HCT116 (cell line): ENCODE measurements at regions not wholly inside any gene's neighbourhood (a gene's known extent, or its start where the extent isn't known, plus 50 kb on each side); places are given as distances from the start of the nearest gene placed in this dataset.

Experiments
- ATAC-seq: fragments of 200-7000 bp; cut with Tn5 transposase; 2 replicates; pipeline ENCODE4 v1.9.1; 2020; ENCODE audit warnings: mild to moderate bottlenecking, moderate library complexity
- BruUV-seq: library from RNA; stranded (reverse); fragments of 400-500 nt; replicated peaks from 2 replicates; lab custom pipeline; 2021; lab: Mats Ljungman, UMichigan
- CTCF ChIA-PET: fragments of 300-600 bp; sonication (Branson Sonifier 250); formaldehyde crosslinking; loops from one replicate; lab custom pipeline; 2021; ENCODE audit warnings: antibody characterized with exemption; lab: Charles Lee
- POLR2A ChIA-PET: fragments of 300-600, 350-600 bp; sonication (Branson Sonifier 250); formaldehyde crosslinking; loops from one replicate; lab custom pipeline; 2021; ENCODE audit warnings: antibody characterized with exemption; lab: Charles Lee
- RAD21 ChIA-PET, 2 experiments: fragments of 300-600 bp; sonication (Branson Sonifier 250); formaldehyde crosslinking; loops; one replicate each; lab custom pipeline; 2023; ENCODE audit warnings: low total read pairs in 2 of 2; ENCODE audit not compliant: uncharacterized antibody in 2 of 2, unreplicated experiment in 2 of 2, low non-redundant PET in 1 of 2; lab: Charles Lee
- DNase-seq: peaks from one replicate; pipeline ENCODE4 v3.0.0-alpha.2; 2010; ENCODE audit warnings: low read depth, low spot score
- H2AFZ ChIP-seq: fragments of 200-600 bp; shearing (Covaris generic), sonication (generic); 2 replicates; pipeline ENCODE4 v1.6.1; 2017; ENCODE audit warnings: low read depth, mixed run types, mixed read lengths, antibody characterized with exemption, low read length; ENCODE audit not compliant: poor library complexity, severe bottlenecking
- H3K27ac ChIP-seq: 2 replicates; pipeline ENCODE4 v1.5.1; 2012; ENCODE audit warnings: low read depth, low read length
- H3K27me3 ChIP-seq: fragments of 200-600 bp; sonication (generic); 2 replicates; pipeline ENCODE4 v1.6.1; 2016; ENCODE audit warnings: mixed run types, low read length, mixed read lengths; ENCODE audit not compliant: insufficient read depth
- H3K36me3 ChIP-seq, 2 experiments: fragments of 200-500 bp in 1 of 2; fragments of 200-600 bp in 1 of 2; sonication (Bioruptor generic) in 1 of 2; sonication (generic) in 1 of 2; 2 replicates each; pipeline versions ENCODE4 v1.5.1 to v1.6.1; 2014 to 2016; ENCODE audit warnings: low read length in 2 of 2, inconsistent platforms in 1 of 2, mixed read lengths in 1 of 2, mixed run types in 1 of 2; ENCODE audit not compliant: insufficient read depth in 2 of 2, control insufficient read depth in 1 of 2
- H3K4me1 ChIP-seq, 2 experiments: fragments of 200-600 bp in 1 of 2; sonication (generic) in 1 of 2; 2 replicates each; pipeline versions ENCODE4 v1.5.1 to v1.6.1; 2012 to 2017; ENCODE audit warnings: low read length in 2 of 2, inconsistent platforms in 1 of 2, mild to moderate bottlenecking in 1 of 2, mixed read lengths in 1 of 2, mixed run types in 1 of 2, moderate library complexity in 1 of 2; ENCODE audit not compliant: insufficient read depth in 2 of 2, control insufficient read depth in 1 of 2
- H3K4me2 ChIP-seq: fragments of 200-600 bp; sonication (generic); 2 replicates; pipeline ENCODE4 v1.6.1; 2017; ENCODE audit warnings: mixed run types, low read length, mixed read lengths
- H3K4me3 ChIP-seq, 2 experiments: fragments of 200-600 bp in 1 of 2; sonication (generic) in 1 of 2; replicated peaks in 1 of 2; 2 replicates each; pipeline ENCODE4 v1.5.1; 2011 to 2016; ENCODE audit warnings: low read length in 2 of 2, control low read depth in 1 of 2, low read depth in 1 of 2, mild to moderate bottlenecking in 1 of 2, mixed read lengths in 1 of 2, mixed run types in 1 of 2
- H3K79me2 ChIP-seq: fragments of 200-600 bp; sonication (generic); 2 replicates; pipeline ENCODE4 v1.6.1; 2017; ENCODE audit warnings: mild to moderate bottlenecking, mixed run types, low read length, moderate library complexity, mixed read lengths; ENCODE audit not compliant: insufficient read depth
- H3K9ac ChIP-seq: fragments of 200-600 bp; sonication (generic); 2 replicates; pipeline ENCODE4 v1.6.1; 2016; ENCODE audit warnings: low read length, mixed read lengths
- H3K9me2 ChIP-seq: fragments of 200-600 bp; sonication (generic), shearing (Covaris generic); 2 replicates; pipeline ENCODE4 v1.6.1; 2017; ENCODE audit warnings: mixed run types, mild to moderate bottlenecking, moderate library complexity; ENCODE audit not compliant: insufficient read depth
- H3K9me3 ChIP-seq, 2 experiments: fragments of 200-500 bp in 1 of 2; fragments of 200-600 bp in 1 of 2; sonication (Bioruptor generic) in 1 of 2; sonication (generic) in 1 of 2; 2 replicates each; pipeline ENCODE4 v1.6.1; 2014 to 2017; ENCODE audit warnings: low read length in 2 of 2, mixed read lengths in 2 of 2, inconsistent platforms in 1 of 2, low read depth in 1 of 2, mild to moderate bottlenecking in 1 of 2, mixed run types in 1 of 2, moderate library complexity in 1 of 2; ENCODE audit not compliant: control insufficient read depth in 1 of 2, insufficient read depth in 1 of 2
- H4K20me1 ChIP-seq: fragments of 200-600 bp; sonication (generic), shearing (Covaris generic); 2 replicates; pipeline ENCODE4 v1.6.1; 2017; ENCODE audit warnings: mixed run types, mild to moderate bottlenecking, moderate library complexity; ENCODE audit not compliant: insufficient read depth
- CBX3 ChIP-seq: IDR thresholded peaks from 2 replicates; pipeline ENCODE4 v1.6.1; 2012; ENCODE audit warnings: low read depth
- EGR1 ChIP-seq: IDR thresholded peaks from 2 replicates; pipeline ENCODE4 v1.6.1; 2012; ENCODE audit warnings: low read depth
- ELF1 ChIP-seq: IDR thresholded peaks from 2 replicates; pipeline ENCODE4 v1.6.1; 2012; ENCODE audit warnings: low read depth, borderline replicate concordance
- EZH2 ChIP-seq: fragments of 200-600 bp; sonication (generic); IDR thresholded peaks from 2 replicates; pipeline ENCODE4 v1.6.1; 2017; ENCODE audit warnings: antibody characterized with exemption, mixed run types
- FOSL1 ChIP-seq: IDR thresholded peaks from 2 replicates; pipeline ENCODE4 v1.6.1; 2012; ENCODE audit warnings: low read depth
- POLR2A ChIP-seq: IDR thresholded peaks from 2 replicates; pipeline ENCODE4 v1.7.0; 2011; ENCODE audit warnings: borderline replicate concordance; ENCODE audit not compliant: insufficient read depth, insufficient read length; ENCODE audit errors: extremely low read depth
- POLR2AphosphoS5 ChIP-seq: IDR thresholded peaks from 2 replicates; pipeline ENCODE4 v1.6.1; 2011; ENCODE audit warnings: mild to moderate bottlenecking, low read depth, low read length, moderate library complexity
- RAD21 ChIP-seq: IDR thresholded peaks from 2 replicates; pipeline ENCODE4 v1.6.1; 2012; ENCODE audit warnings: low read depth, mild to moderate bottlenecking
- SIN3A ChIP-seq: IDR thresholded peaks from 2 replicates; pipeline ENCODE4 v1.6.1; 2012; ENCODE audit warnings: low read depth
- SP1 ChIP-seq: IDR thresholded peaks from 2 replicates; pipeline ENCODE4 v1.6.1; 2012; ENCODE audit warnings: low read depth
- SRF ChIP-seq: IDR thresholded peaks from 2 replicates; pipeline ENCODE4 v1.6.1; 2012; ENCODE audit warnings: low read depth
- TCF7L2 ChIP-seq: IDR thresholded peaks from 2 replicates; pipeline ENCODE4 v1.7.0; 2011; ENCODE audit warnings: borderline replicate concordance, inconsistent platforms; ENCODE audit not compliant: insufficient read depth, insufficient read length; ENCODE audit errors: extremely low read depth
- YY1 ChIP-seq: IDR thresholded peaks from 2 replicates; pipeline ENCODE4 v1.6.1; 2011; ENCODE audit warnings: low read length, low read depth, moderate library complexity, mild to moderate bottlenecking; ENCODE audit not compliant: insufficient replicate concordance; ENCODE audit errors: extremely low read depth
- ZNF274 ChIP-seq: fragments of 200-500 bp; sonication (Bioruptor generic); IDR thresholded peaks from 2 replicates; pipeline ENCODE4 v1.6.1; 2014; ENCODE audit warnings: mild to moderate bottlenecking, low read depth, low read length, inconsistent platforms
- intact Hi-C: fragments of 100-400 bp; cut with micrococcal nuclease; formaldehyde crosslinking; loops from 2 replicates; pipeline ENCODE4 v1.10.0; 2022
- TF ChIP-seq, protein P1 (sequence below): IDR thresholded peaks from 2 replicates; pipeline ENCODE4 v1.6.1; 2012
- TF ChIP-seq, protein P2 (sequence below): IDR thresholded peaks from 2 replicates; pipeline ENCODE4 v1.6.1; 2012

DNA sequence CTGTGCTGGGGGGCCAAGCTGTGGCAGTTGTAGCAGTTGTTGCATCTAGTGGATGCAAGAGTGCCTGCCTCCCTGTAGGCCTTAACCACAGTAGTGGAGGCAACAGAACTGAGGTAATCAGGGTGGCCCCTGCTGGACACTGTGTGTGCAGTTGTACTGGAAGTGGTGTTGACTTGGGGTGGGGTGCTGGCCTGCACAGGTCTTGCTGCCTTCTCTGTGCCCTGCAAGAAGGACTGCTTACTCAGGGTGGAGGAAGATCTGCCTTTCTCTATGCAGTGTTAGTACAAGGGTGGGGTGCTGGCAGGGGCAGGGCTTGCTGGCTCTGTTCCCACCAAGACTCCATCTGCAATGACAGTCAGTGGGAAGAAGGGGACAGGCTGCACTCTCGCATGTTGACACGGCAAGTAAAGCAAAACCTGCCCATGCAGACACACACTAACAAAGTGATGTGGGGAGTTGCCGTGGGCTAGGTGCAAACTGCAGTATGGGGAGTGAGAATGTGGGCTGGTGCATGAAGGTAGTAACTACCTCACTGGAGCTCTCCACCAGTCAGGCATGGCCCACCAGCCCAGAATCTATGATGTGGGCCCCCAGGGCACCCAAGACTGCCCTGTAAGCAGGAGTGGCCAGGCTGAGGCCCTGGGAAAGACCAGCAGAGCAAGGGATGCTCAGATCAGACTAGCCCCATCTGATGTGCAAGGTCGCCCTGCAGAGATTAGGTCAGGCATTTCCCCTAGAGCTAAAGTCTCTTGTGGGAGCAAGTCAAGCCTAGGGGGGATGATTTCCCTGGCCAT is 594.9 kb downstream of the TECRL start:
- no peak for TF ChIP-seq CBX3
- no peak for TF ChIP-seq YY1
- TF ChIP-seq FOSL1: no peak
- TF ChIP-seq EGR1: no peak
- no peak for TF ChIP-seq TCF7L2
- TF ChIP-seq, protein P1, sequence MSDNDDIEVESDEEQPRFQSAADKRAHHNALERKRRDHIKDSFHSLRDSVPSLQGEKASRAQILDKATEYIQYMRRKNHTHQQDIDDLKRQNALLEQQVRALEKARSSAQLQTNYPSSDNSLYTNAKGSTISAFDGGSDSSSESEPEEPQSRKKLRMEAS: no peak
- TF ChIP-seq ELF1: no peak
- TF ChIP-seq POLR2AphosphoS5: no peak
- TF ChIP-seq SIN3A: no peak
- TF ChIP-seq SP1: no peak
- TF ChIP-seq ZNF274: no peak
- TF ChIP-seq, protein P2, sequence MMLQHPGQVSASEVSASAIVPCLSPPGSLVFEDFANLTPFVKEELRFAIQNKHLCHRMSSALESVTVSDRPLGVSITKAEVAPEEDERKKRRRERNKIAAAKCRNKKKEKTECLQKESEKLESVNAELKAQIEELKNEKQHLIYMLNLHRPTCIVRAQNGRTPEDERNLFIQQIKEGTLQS: no peak
- no peak for TF ChIP-seq SRF
- no peak for TF ChIP-seq RAD21
- TF ChIP-seq POLR2A: no peak
- no peak for TF ChIP-seq EZH2
- H2AFZ ChIP-seq: no peak overlapping the region
- H3K27ac ChIP-seq: no peak overlapping the region
- no peak for ATAC-seq
- no peaks in the 10 kb centered on the region for H3K4me1 ChIP-seq
- ChIA-PET CTCF (no interaction called here), RAD21 (no interaction called here), POLR2A (no interaction called here)
- no peaks in the 10 kb centered on the region for H3K27me3 ChIP-seq
- H3K79me2 ChIP-seq: no peaks in the 10 kb centered on the region
- no peak overlapping the region for H3K4me2 ChIP-seq
- BruUV-seq: no TSS peak
- no peaks in the 10 kb centered on the region for H3K36me3 ChIP-seq
- DNase-seq: no peak
- intact Hi-C loops: no loop called here
- no peaks in the 10 kb centered on the region for H3K9me2 ChIP-seq
- no peaks in the 10 kb centered on the region for H4K20me1 ChIP-seq
- H3K4me3 ChIP-seq: no peak overlapping the region
- H3K9ac ChIP-seq: no peak overlapping the region
- H3K9me3 ChIP-seq: peaks cover 13 to 21% of the 10 kb centered on the region in 2 experiments; a peak in 2 of 4 replicates
